AG04450 (cell line): ENCODE measurements at regions not wholly inside any gene's neighbourhood (a gene's known extent, or its start where the extent isn't known, plus 50 kb on each side); places are given as distances from the start of the nearest gene placed in this dataset.

Experiments used
- CTCF ChIA-PET: fragments of 300-600, 350-600 bp; formaldehyde crosslinking; extraction: SDS; loops from one replicate; lab custom pipeline; 2022; ENCODE audit warnings: antibody characterized with exemption, inconsistent platforms; lab: Charles Lee
- POLR2A ChIA-PET: fragments of 350-600 bp; formaldehyde crosslinking; extraction: SDS; loops from one replicate; lab custom pipeline; 2021; ENCODE audit warnings: antibody characterized with exemption, inconsistent platforms; lab: Yijun Ruan, JAX
- DNase-seq: peaks from one replicate; pipeline ENCODE4 v3.0.0-alpha.2; 2011; ENCODE audit warnings: low read depth, low spot score
- H3K27ac ChIP-seq: one replicate; pipeline ENCODE4 v1.5.1; 2012; ENCODE audit warnings: low read depth, low read length, control low read depth
- H3K27me3 ChIP-seq: one replicate; pipeline ENCODE4 v1.6.0; 2012; ENCODE audit warnings: low read length; ENCODE audit not compliant: control insufficient read depth, insufficient read depth
- H3K4me3 ChIP-seq: 2 replicates; pipeline ENCODE4 v1.5.1; 2011; ENCODE audit warnings: mild to moderate bottlenecking, low read depth, low read length, control low read depth
- H3K9me3 ChIP-seq: 2 replicates; pipeline ENCODE4 v1.5.1; 2012; ENCODE audit warnings: low read length; ENCODE audit not compliant: control insufficient read depth, insufficient read depth
- CTCF ChIP-seq: IDR thresholded peaks from 2 replicates; pipeline ENCODE4 v1.5.1; 2011; ENCODE audit warnings: low read depth, low read length, control low read depth, inconsistent platforms

GRCh38 chr7:131964203-131964602, 407.8 kb upstream of the PODXL start:
- no peak overlapping the region for H3K4me3 ChIP-seq
- no peak overlapping the region for H3K27ac ChIP-seq
- peaks cover 2% of the 10 kb centered on the region for H3K27me3 ChIP-seq
- no peak for TF ChIP-seq CTCF
- DNase-seq, result no peak
- H3K9me3 ChIP-seq, result no peaks in the 10 kb centered on the region
- ChIA-PET POLR2A (no interaction called here), CTCF (interaction anchor here (1.3 kb wide), 1 partner anchor 19 kb away, joined by 4 read pairs; no protein-coding TSS in a partner anchor)

- POLR2A ChIA-PET, result no interaction called here
- Histone ChIP-seq H3K27me3 (peaks cover 2% of the 10 kb centered on the region), H3K27ac (no peak overlapping the region), H3K4me3 (no peak overlapping the region), H3K9me3 (no peaks in the 10 kb centered on the region)
- CTCF ChIA-PET, result no interaction called here
- DNase-seq, result no peak
- TF ChIP-seq CTCF, result no peak
These were observed 404.7 kb upstream of the PODXL start for GRCh38 chr7:131961054-131961680.

GRCh38 chr7:131959106-131959812, 402.8 kb upstream of the PODXL start:
- no peak overlapping the region for H3K27ac ChIP-seq
- H3K9me3 ChIP-seq, result no peaks in the 10 kb centered on the region
- ChIA-PET CTCF (interaction anchor here (1.5 kb wide), 1 partner anchor 14 kb away, joined by 4 read pairs; no protein-coding TSS in a partner anchor), POLR2A (no interaction called here)
- TF ChIP-seq CTCF, result no peak
- H3K27me3 ChIP-seq, result peaks cover 2% of the 10 kb centered on the region
- DNase-seq, result no peak
- no peak overlapping the region for H3K4me3 ChIP-seq

- TF ChIP-seq CTCF, result no peak
- no peaks in the 10 kb centered on the region for H3K9me3 ChIP-seq
- DNase-seq, result no peak
- ChIA-PET CTCF (no interaction called here), POLR2A (no interaction called here)
- no peak overlapping the region for H3K27ac ChIP-seq
- H3K4me3 ChIP-seq, result no peak overlapping the region
- peaks cover 2% of the 10 kb centered on the region for H3K27me3 ChIP-seq
These were observed 401.1 kb upstream of the PODXL start for GRCh38 chr7:131957338-131958020.

- CTCF ChIA-PET, result interaction anchor here (1.1 kb wide), 1 partner anchor 12 kb away, joined by 5 read pairs; no protein-coding TSS in a partner anchor
- peaks cover 2% of the 10 kb centered on the region for H3K27me3 ChIP-seq
- DNase-seq, result no peak
- POLR2A ChIA-PET, result no interaction called here
- no peak for TF ChIP-seq CTCF
- H3K9me3 ChIP-seq, result no peaks in the 10 kb centered on the region
- no peak overlapping the region for H3K4me3 ChIP-seq
- no peak overlapping the region for H3K27ac ChIP-seq
These were observed 400.4 kb upstream of the PODXL start for GRCh38 chr7:131956864-131957263.
